HS-5 (cell line): ENCODE measurements at regions not wholly inside any gene's neighbourhood (a gene's known extent, or its start where the extent isn't known, plus 50 kb on each side); places are given as distances from the start of the nearest gene placed in this dataset.
"Not testable (repeated sequence)": the region's sequence is repeated elsewhere in the genome, so short reads cannot be mapped to it uniquely, and the experiment has no call there.

Experiments used
- DNase-seq: peaks from one replicate; pipeline ENCODE4 v3.0.0-alpha.2; 2012; ENCODE audit warnings: low read depth

GRCh38 chrX:71822314-71822713 lies 59.2 kb downstream of the CXorf49B start:
- DNase-seq = not testable (repeated sequence)

DNA sequence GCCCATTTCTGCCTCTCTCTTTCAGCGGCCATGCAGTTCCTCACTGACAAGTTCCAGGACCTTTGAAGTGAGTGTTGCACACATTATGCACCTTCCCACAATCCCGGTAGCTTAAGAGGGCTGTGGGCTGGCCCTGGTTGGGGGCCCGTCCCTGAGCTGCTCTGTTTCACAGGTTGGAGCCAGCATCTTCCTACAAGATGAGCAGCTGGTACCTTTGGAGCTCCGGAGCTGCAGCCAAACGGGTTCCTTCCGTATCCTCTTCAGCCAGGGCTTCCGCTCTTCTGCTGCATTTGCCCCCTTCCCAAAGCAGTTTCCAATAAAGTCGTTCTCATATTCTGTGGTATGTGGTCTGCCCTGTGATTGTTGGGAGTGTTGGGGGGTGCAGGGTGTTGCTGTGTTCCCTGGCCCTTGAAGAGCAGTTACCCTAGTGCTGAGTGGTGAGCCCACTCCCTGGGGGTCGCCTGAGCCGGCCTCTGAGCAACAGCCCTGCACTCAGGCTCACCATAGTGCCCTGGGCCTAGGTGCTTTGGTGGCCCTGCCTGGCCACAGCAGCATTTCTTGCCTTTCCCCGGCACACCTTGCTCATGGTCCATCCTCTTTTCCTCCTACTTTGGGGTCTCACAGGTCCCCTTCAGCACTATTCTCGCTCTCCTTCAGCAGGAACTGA lies 60.4 kb downstream of the CXorf49B start:
- no peak for DNase-seq

DNA sequence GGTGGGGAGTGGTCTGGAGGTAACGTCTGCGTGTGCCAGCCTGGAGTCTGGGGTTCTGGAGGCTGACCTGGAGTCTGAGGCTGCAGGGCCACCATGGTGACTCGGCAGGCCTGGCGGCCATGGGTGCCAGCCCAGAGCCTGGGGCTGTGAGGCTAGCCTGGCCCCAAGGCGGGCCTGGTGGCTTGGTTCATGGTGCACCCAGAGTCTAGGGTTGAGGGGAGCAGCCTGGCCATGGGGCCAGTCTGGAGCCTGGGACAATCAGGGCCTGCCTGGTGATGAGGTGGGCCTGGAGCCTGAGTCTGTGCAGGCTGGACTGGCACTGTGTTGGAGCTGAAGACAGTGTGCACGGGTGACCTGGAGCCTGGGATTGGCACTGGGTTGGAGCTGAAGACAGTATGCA lies 64.9 kb downstream of the CXorf49B start:
- no peak for DNase-seq

DNA sequence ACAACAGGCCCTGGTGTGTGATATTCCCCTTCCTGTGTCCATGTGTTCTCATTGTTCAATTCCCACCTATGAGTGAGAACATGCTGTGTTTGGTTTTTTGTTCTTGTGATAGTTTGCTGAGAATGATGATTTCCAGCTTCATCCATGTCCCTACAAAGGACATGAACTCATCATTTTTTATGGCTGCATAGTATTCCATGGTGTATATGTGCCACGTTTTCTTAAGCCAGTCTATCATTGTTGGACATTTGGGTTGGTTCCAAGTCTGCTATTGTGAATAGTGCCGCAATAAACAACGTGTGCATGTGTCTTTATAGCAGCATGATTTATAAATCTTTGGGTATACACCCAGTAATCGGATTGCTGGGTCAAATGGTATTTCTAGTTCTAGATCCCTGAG lies 72.6 kb upstream of the NHSL2 start:
- not testable (repeated sequence) for DNase-seq

DNA sequence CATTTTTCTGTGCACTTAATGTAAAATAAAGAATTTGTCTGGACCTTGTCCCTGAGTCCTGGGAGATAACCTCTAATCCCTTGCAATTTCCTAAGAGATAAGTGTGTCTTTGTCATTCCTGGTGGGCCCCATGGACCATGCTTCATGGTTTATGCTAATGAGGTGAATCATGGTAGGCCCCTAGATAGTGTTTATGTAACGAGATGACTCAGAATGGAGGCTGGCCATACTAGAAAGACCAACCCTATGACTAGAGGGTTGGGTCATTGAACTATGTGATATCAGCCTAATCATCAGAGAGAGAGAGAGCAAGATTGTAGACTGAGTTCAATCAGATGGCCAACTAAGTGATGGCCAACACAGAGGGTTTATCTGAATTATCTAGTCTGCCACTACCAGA lies 64.2 kb upstream of the NHSL2 start:
- peak; percentile 26 for DNase-seq

DNA sequence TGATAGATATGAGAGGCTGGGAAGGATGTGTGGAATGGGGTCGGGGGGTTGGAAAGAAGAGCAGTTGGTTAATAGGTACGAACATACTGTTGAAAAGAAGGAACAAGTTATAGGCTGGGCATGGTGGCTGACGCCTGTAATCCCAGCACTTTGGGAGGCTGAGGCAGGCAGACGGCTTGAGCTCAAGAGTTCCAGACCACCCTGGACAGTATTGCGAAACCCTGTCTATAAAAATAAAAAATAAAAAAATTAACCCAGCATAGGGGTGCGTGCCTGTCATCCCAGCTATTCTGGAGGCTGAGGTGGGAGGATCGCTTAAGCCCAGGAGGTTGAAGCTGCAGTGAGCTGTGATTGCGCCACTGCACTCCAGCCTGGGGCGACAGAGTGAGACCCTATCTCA lies 58.5 kb upstream of the NHSL2 start:
- DNase-seq = no peak

GRCh38 chrX:71859637-71860036 lies 51.0 kb upstream of the NHSL2 start:
- DNase-seq = no peak
